NK-92 treated with Interleukin-12 subunit alpha and Interleukin-12 subunit beta, amount 100 ng/mL, for 24 hours (cell line): ENCODE measurements at regions not wholly inside any gene's neighbourhood (a gene's known extent, or its start where the extent isn't known, plus 50 kb on each side); places are given as distances from the start of the nearest gene placed in this dataset.
"Not testable (repeated sequence)": the region's sequence is repeated elsewhere in the genome, so short reads cannot be mapped to it uniquely, and the experiment has no call there.

ENCODE experiments used
- DNase-seq: peaks from one replicate; lab custom pipeline; 2025; lab: John Stamatoyannopoulos, UW

- DNase-seq: no peak
Measured at GRCh38 chr10:44176311-44176710, 208.6 kb downstream of the CXCL12 start.

- no peak for DNase-seq
Measured at GRCh38 chr10:44173608-44173894, 211.3 kb downstream of the CXCL12 start.

GRCh38 chr10:44172883-44173607, 211.9 kb downstream of the CXCL12 start:
- DNase-seq: no peak

GRCh38 chr10:44171765-44172164, 213.1 kb downstream of the CXCL12 start:
- DNase-seq: no peak

GRCh38 chr10:44168478-44168877, 216.4 kb downstream of the CXCL12 start:
- no peak for DNase-seq

GRCh38 chr10:44167752-44168151, 217.1 kb downstream of the CXCL12 start:
- no peak for DNase-seq

- no peak for DNase-seq
Measured at GRCh38 chr10:44166441-44166840, 218.5 kb downstream of the CXCL12 start.

GRCh38 chr10:44164251-44164956, 220.5 kb downstream of the CXCL12 start:
- no peak for DNase-seq

- no peak for DNase-seq
Measured at GRCh38 chr10:44161184-44161583, 223.7 kb downstream of the CXCL12 start.

- no peak for DNase-seq
Measured at GRCh38 chr10:44157574-44157973, 227.3 kb downstream of the CXCL12 start.

- no peak for DNase-seq
Measured at GRCh38 chr10:44154956-44155355, 229.9 kb downstream of the CXCL12 start.

GRCh38 chr10:44153918-44154670, 230.8 kb downstream of the CXCL12 start:
- DNase-seq: no peak

GRCh38 chr10:44143556-44143955, 241.3 kb downstream of the CXCL12 start:
- DNase-seq: no peak

- DNase-seq: no peak
Measured at GRCh38 chr10:44132361-44133289, 252.3 kb downstream of the CXCL12 start.

GRCh38 chr10:44126291-44126717, 258.6 kb downstream of the CXCL12 start:
- DNase-seq: no peak

GRCh38 chr10:44125879-44126278, 259.0 kb downstream of the CXCL12 start:
- no peak for DNase-seq

- no peak for DNase-seq
Measured at GRCh38 chr10:44118500-44118899, 266.4 kb downstream of the CXCL12 start.

GRCh38 chr10:44116474-44116873, 268.4 kb downstream of the CXCL12 start:
- no peak for DNase-seq

- DNase-seq: no peak
Measured at GRCh38 chr10:44115516-44115915, 269.4 kb downstream of the CXCL12 start.

GRCh38 chr10:44114441-44114840, 270.5 kb downstream of the CXCL12 start:
- DNase-seq: no peak

- not testable (repeated sequence) for DNase-seq
Measured at GRCh38 chr10:44112280-44112679, 272.6 kb downstream of the CXCL12 start.

GRCh38 chr10:44105696-44106095, 279.2 kb downstream of the CXCL12 start:
- no peak for DNase-seq
